ENCODE measurements at regions not wholly inside any gene's neighbourhood (a gene's known extent, or its start where the extent isn't known, plus 50 kb on each side); places are given as distances from the start of the nearest gene placed in this dataset.

DNA sequence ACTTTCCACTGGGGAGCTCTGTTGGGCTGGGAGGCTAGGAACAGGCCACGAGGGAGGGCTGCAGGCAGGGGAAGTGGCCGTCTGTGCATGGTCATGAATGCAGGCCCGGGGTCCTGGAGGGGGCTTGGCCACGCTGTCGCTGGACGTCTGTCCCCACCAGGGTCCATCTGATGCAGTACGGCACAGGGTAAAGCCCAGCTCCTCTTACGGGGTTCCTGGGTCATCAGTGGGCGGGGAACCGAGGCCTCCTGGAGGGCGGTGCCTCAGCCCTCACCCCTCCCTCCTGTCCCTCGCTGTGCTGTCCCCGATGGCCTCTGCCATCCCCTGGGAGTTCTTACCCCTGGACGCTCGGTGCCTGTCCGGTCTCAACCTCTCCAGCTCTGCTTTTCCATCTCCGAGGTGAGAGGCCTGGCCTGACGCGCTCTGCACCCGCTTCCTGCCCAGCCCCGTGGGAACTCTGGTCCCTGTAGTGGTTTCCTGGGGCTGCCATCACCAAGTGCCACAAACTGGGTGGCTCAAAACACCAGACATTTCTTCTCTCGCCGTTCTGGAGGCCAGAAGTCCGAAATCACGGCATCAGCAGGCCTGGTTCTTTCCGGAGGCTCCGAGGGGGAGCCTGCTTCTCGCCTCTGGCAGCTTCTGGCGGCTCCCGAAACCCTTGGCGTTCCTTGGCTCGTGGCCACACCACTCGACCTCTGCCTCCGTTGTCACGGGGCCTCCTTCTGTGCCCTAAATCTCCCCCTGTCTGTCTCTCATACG lies 182.8 kb downstream of the SEC14L1 start (continued):
- TF ChIP-seq ZKSCAN8 (CRISPR knock-in tag; IDR thresholded peaks at IDR 0.05; ENCODE audit: borderline replicate concordance), result no peak
- peak; percentile 63 for TF ChIP-seq ZBTB33 (CRISPR knock-in tag; IDR thresholded peaks at IDR 0.05)
- no peak for TF ChIP-seq FOSL1 (CRISPR knock-in tag; IDR thresholded peaks at IDR 0.05; ENCODE audit: borderline replicate concordance)
- no peak for TF ChIP-seq HOXA7 (CRISPR knock-in tag; IDR thresholded peaks at IDR 0.05)
- no peak for TF ChIP-seq ZNF24 (IDR thresholded peaks at IDR 0.05)
- no peak for TF ChIP-seq MZF1 (CRISPR knock-in tag; IDR thresholded peaks at IDR 0.05; ENCODE audit: borderline replicate concordance)
- peak; percentile 9 for TF ChIP-seq AGO1 (IDR thresholded peaks at IDR 0.05; ENCODE audit: low read depth, low read length, poor library complexity, severe bottlenecking)
- TF ChIP-seq KDM5A (IDR thresholded peaks at IDR 0.05; ENCODE audit: borderline replicate concordance, low read length), result no peak

- Histone ChIP-seq H3K4me2 (ENCODE audit: low read depth, low read length) (no peak overlapping the region), H3K4me1 (ENCODE audit: insufficient read depth, low read length) (peaks cover 66% of the 10 kb centered on the region), H3K36me3 (replicated peaks in 1 of 2; ENCODE audit: control insufficient read depth in 1 of 2, insufficient read depth in 2 of 2, low read length in 2 of 2) (peaks cover 15 to 33% of the 10 kb centered on the region in 2 experiments; a peak in 4 of 5 replicates), H3K9me3 (ENCODE audit: low read length) (no peaks in the 10 kb centered on the region), H2AFZ (ENCODE audit: low read length) (no peak overlapping the region), H3K9ac (ENCODE audit: insufficient read depth, low read depth, low read length) (no peak overlapping the region), H4K20me1 (ENCODE audit: insufficient read depth, low read length) (peaks cover 67% of the 10 kb centered on the region; the same call in 1 of the 2 replicates), H3K27me3 (ENCODE audit: control insufficient read depth in 1 of 2, insufficient read depth in 2 of 2, low read length in 2 of 2) (no peaks in the 10 kb centered on the region), H3K4me3 (replicated peaks in 1 of 3; ENCODE audit: insufficient read depth in 1 of 3, low read depth in 2 of 3, low read length in 3 of 3) (no peak overlapping the region), H3K79me2 (ENCODE audit: insufficient read depth, low read length) (peaks cover 91% of the 10 kb centered on the region), H3K27ac (ENCODE audit: extremely low read length, insufficient read depth, low read length) (no peak overlapping the region)
- intact Hi-C loops (cut with micrococcal nuclease; ENCODE audit: unreplicated experiment), result loop anchor here (5.0 kb wide), 1 partner anchor 37 kb away; no protein-coding TSS in a partner anchor
- POLR2A ChIA-PET, result interaction anchor here (2.1 to 3.5 kb wide), 2 partner anchors 11 to 38 kb away, joined by 15 to 31 read pairs; no protein-coding TSS in a partner anchor
- in situ Hi-C loops (cut with HindIII; ENCODE audit: extremely low pct_ligation_motif_present, low pct_unique_long_range_greater_than_20kb), result no loop called here
- ATAC-seq, result no peak
- WGBS (ENCODE audit: low lambda C conversion rate), result 94% methylated on average over 8 of the region's 8 CpGs
- CTCF ChIA-PET (ENCODE audit: low intra/inter-chr PET ratio, low total read pairs), result no interaction called here
- no TSS peak for BruUV-seq (replicated peaks)
- FAIRE-seq, result no peak
- DNase-seq (ENCODE audit: low spot score), result no peak
- no peak for TF ChIP-seq TRIM22 (IDR thresholded peaks at IDR 0.05)
- TF ChIP-seq, protein P1, sequence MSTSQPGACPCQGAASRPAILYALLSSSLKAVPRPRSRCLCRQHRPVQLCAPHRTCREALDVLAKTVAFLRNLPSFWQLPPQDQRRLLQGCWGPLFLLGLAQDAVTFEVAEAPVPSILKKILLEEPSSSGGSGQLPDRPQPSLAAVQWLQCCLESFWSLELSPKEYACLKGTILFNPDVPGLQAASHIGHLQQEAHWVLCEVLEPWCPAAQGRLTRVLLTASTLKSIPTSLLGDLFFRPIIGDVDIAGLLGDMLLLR (CRISPR knock-in tag; IDR thresholded peaks at IDR 0.05), result no peak
- TF ChIP-seq TOE1 (CRISPR knock-in tag; IDR thresholded peaks at IDR 0.05), result no peak
- no peak for TF ChIP-seq ZNF703 (CRISPR knock-in tag; IDR thresholded peaks at IDR 0.05; ENCODE audit: borderline replicate concordance)
- TF ChIP-seq, protein P2, sequence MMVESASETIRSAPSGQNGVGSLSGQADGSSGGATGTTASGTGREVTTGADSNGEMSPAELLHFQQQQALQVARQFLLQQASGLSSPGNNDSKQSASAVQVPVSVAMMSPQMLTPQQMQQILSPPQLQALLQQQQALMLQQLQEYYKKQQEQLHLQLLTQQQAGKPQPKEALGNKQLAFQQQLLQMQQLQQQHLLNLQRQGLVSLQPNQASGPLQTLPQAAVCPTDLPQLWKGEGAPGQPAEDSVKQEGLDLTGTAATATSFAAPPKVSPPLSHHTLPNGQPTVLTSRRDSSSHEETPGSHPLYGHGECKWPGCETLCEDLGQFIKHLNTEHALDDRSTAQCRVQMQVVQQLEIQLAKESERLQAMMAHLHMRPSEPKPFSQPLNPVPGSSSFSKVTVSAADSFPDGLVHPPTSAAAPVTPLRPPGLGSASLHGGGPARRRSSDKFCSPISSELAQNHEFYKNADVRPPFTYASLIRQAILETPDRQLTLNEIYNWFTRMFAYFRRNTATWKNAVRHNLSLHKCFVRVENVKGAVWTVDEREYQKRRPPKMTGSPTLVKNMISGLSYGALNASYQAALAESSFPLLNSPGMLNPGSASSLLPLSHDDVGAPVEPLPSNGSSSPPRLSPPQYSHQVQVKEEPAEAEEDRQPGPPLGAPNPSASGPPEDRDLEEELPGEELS (CRISPR knock-in tag; IDR thresholded peaks at IDR 0.05), result no peak
- TF ChIP-seq, protein P3, sequence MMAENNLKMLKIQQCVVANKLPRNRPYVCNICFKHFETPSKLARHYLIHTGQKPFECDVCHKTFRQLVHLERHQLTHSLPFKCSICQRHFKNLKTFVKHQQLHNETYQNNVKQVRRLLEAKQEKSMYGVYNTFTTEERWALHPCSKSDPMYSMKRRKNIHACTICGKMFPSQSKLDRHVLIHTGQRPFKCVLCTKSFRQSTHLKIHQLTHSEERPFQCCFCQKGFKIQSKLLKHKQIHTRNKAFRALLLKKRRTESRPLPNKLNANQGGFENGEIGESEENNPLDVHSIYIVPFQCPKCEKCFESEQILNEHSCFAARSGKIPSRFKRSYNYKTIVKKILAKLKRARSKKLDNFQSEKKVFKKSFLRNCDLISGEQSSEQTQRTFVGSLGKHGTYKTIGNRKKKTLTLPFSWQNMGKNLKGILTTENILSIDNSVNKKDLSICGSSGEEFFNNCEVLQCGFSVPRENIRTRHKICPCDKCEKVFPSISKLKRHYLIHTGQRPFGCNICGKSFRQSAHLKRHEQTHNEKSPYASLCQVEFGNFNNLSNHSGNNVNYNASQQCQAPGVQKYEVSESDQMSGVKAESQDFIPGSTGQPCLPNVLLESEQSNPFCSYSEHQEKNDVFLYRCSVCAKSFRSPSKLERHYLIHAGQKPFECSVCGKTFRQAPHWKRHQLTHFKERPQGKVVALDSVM (CRISPR knock-in tag; IDR thresholded peaks at IDR 0.05), result no peak
Measured at GRCh38 chr17:77324227-77324626, 183.5 kb downstream of the SEC14L1 start.

Measured in HepG2 (cell line).